HepG2 (cell line): ENCODE measurements at regions not wholly inside any gene's neighbourhood (a gene's known extent, or its start where the extent isn't known, plus 50 kb on each side); places are given as distances from the start of the nearest gene placed in this dataset.

ENCODE experiments used
- ATAC-seq: fragments of 200-7000 bp; cut with Tn5 transposase; 3 replicates; pipeline ENCODE4 v1.9.1; 2020; ENCODE audit warnings: mild to moderate bottlenecking, moderate library complexity
- BruUV-seq: library from RNA; stranded (reverse); fragments of 400-500 nt; replicated peaks from 2 replicates; lab custom pipeline; 2021; lab: Mats Ljungman, UMichigan
- CTCF ChIA-PET: fragments of 300-600 bp; formaldehyde crosslinking; extraction: SDS; loops from one replicate; lab custom pipeline; 2021; ENCODE audit warnings: low total read pairs, inconsistent platforms, low intra/inter-chr PET ratio; lab: Yijun Ruan, JAX
- POLR2A ChIA-PET: fragments of 350-600 bp; sonication (Branson Sonifier 250); formaldehyde crosslinking; loops from one replicate; lab custom pipeline; 2020; ENCODE audit warnings: antibody characterized with exemption, inconsistent platforms; lab: Yijun Ruan, JAX
- DNase-seq: peaks from one replicate; pipeline ENCODE4 v3.0.0-alpha.2; 2015; ENCODE audit warnings: low spot score
- FAIRE-seq: peaks from 3 replicates; lab custom pipeline; 2011; peaks lifted over from hg19 to GRCh38; lab: Jason Lieb, UNC
- H2AFZ ChIP-seq: one replicate; pipeline ENCODE4 v1.6.1; 2011; ENCODE audit warnings: low read length, inconsistent platforms
- H3K27ac ChIP-seq: fragments of 300-600 bp; 3 replicates; pipeline ENCODE4 v1.8.0; 2011; ENCODE audit warnings: mixed run types, mild to moderate bottlenecking, mixed read lengths, low read length, inconsistent platforms; ENCODE audit not compliant: insufficient read depth; ENCODE audit errors: extremely low read length
- H3K27me3 ChIP-seq, 2 experiments: fragments of 200-600 bp in 1 of 2; 2 replicates in 1 of 2; 3 replicates in 1 of 2; pipeline versions ENCODE4 v1.6.0 to v1.8.0; 2011; ENCODE audit warnings: low read length in 2 of 2, mild to moderate bottlenecking in 2 of 2, moderate library complexity in 2 of 2, inconsistent platforms in 1 of 2; ENCODE audit not compliant: insufficient read depth in 2 of 2, control insufficient read depth in 1 of 2
- H3K36me3 ChIP-seq, 2 experiments: fragments of 200-600 bp in 1 of 2; replicated peaks in 1 of 2; 2 replicates in 1 of 2; 3 replicates in 1 of 2; pipeline versions ENCODE4 v1.5.1 to v1.8.0; 2011; ENCODE audit warnings: low read length in 2 of 2, inconsistent platforms in 1 of 2; ENCODE audit not compliant: insufficient read depth in 2 of 2, control insufficient read depth in 1 of 2
- H3K4me1 ChIP-seq: 2 replicates; pipeline ENCODE4 v1.5.1; 2012; ENCODE audit warnings: low read length, inconsistent platforms; ENCODE audit not compliant: insufficient read depth
- H3K4me2 ChIP-seq: 2 replicates; pipeline ENCODE4 v1.6.0; 2011; ENCODE audit warnings: low read depth, low read length, inconsistent platforms
- H3K4me3 ChIP-seq, 3 experiments: fragments of 200-600 bp in 1 of 3; sonication (generic), shearing (Covaris generic) in 1 of 3; replicated peaks in 1 of 3; 2 replicates each; pipeline ENCODE4 v1.5.1; 2011 to 2016; ENCODE audit warnings: low read length in 3 of 3, inconsistent platforms in 2 of 3, low read depth in 2 of 3, mild to moderate bottlenecking in 2 of 3, control low read depth in 1 of 3, mixed read lengths in 1 of 3; ENCODE audit not compliant: insufficient read depth in 1 of 3
- H3K79me2 ChIP-seq: one replicate; pipeline ENCODE4 v1.6.1; 2011; ENCODE audit warnings: low read length, inconsistent platforms; ENCODE audit not compliant: insufficient read depth
- H3K9ac ChIP-seq: 2 replicates; pipeline ENCODE4 v1.6.0; 2011; ENCODE audit warnings: mild to moderate bottlenecking, low read depth, low read length, inconsistent platforms; ENCODE audit not compliant: insufficient read depth
- H3K9me3 ChIP-seq: 2 replicates; pipeline ENCODE4 v1.5.1; 2012; ENCODE audit warnings: mild to moderate bottlenecking, low read length
- H4K20me1 ChIP-seq: 2 replicates; pipeline ENCODE4 v1.6.0; 2011; ENCODE audit warnings: inconsistent platforms, mild to moderate bottlenecking, low read length, moderate library complexity; ENCODE audit not compliant: insufficient read depth
- RAD51 ChIP-seq: fragments of 450-650 bp; IDR thresholded peaks from 2 replicates; pipeline ENCODE4 v1.6.1; 2016; ENCODE audit warnings: borderline replicate concordance
- ZMYM2 ChIP-seq: sonication (generic); formaldehyde crosslinking; IDR thresholded peaks from 2 replicates; pipeline ENCODE4 v1.8.0; 2022; ENCODE audit warnings: mild to moderate bottlenecking, missing genetic modification reagents
- ZNF652 ChIP-seq: IDR thresholded peaks from 2 replicates; pipeline ENCODE4 v1.6.1; 2016; ENCODE audit warnings: low read depth, borderline replicate concordance
- WGBS: methylation state at CpG from one replicate; pipeline ENCODE4 v1.1.6; 2017; ENCODE audit warnings: low lambda C conversion rate; 5-methylcytosine and 5-hydroxymethylcytosine counted together
- in situ Hi-C: cut with HindIII; loops from 2 replicates; pipeline ENCODE4 v1.10.0; 2017; ENCODE audit warnings: low pct_unique_long_range_greater_than_20kb; ENCODE audit not compliant: extremely low pct_ligation_motif_present
- intact Hi-C: fragments of 100-400 bp; cut with micrococcal nuclease; formaldehyde crosslinking; loops from one replicate; pipeline ENCODE4 v1.10.0; 2022; ENCODE audit not compliant: unreplicated experiment
- TF ChIP-seq, protein P1 (sequence below): sonication (generic); formaldehyde crosslinking; IDR thresholded peaks from 2 replicates; pipeline ENCODE4 v1.4.0; 2020; ENCODE audit warnings: missing genetic modification reagents
- TF ChIP-seq, protein P2 (sequence below): IDR thresholded peaks from 2 replicates; pipeline ENCODE4 v1.6.1; 2016; ENCODE audit warnings: missing compliant biosample characterization, missing genetic modification reagents, borderline replicate concordance
- TF ChIP-seq, protein P3 (sequence below): sonication (generic); formaldehyde crosslinking; IDR thresholded peaks from 2 replicates; pipeline ENCODE4 v1.8.1; 2023; ENCODE audit warnings: mild to moderate bottlenecking, moderate library complexity, missing genetic modification reagents

DNA sequence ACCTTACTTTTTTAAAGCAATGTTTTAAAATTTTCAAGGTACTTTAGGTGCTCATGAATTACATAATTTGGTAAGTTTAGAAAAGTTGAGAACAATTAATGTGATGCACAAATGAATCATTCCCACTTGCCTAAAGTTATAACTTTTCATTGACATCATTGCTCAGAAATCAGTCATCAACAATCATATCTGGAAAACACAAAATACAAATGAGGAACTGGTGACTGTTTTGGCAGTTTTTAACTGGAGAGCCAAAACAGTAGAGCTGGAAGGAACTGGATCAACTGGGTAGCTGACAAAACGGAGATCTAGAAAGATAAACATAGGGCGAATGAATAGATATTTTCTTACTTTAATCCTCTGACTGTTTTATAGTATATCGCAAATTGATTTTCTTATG lies 767.1 kb downstream of the IGSF11 start:
- Histone ChIP-seq H4K20me1 (no peaks in the 10 kb centered on the region), H3K36me3 (no peaks in the 10 kb centered on the region), H3K27me3 (no peaks in the 10 kb centered on the region), H3K4me1 (no peaks in the 10 kb centered on the region), H3K27ac (no peak overlapping the region), H3K4me3 (no peak overlapping the region), H2AFZ (no peak overlapping the region), H3K79me2 (no peaks in the 10 kb centered on the region), H3K9me3 (peaks cover 51% of the 10 kb centered on the region), H3K9ac (no peak overlapping the region), H3K4me2 (no peak overlapping the region)
- WGBS: 38% methylated on average over 3 of the region's 3 CpGs
- CTCF ChIA-PET: no interaction called here
- intact Hi-C loops (no loop called here), in situ Hi-C loops (no loop called here)
- no peak for FAIRE-seq
- TF ChIP-seq ZMYM2 (CRISPR knock-in tag) (no peak), RAD51 (no peak), ZNF652 (no peak)
- TF ChIP-seq, protein P1, sequence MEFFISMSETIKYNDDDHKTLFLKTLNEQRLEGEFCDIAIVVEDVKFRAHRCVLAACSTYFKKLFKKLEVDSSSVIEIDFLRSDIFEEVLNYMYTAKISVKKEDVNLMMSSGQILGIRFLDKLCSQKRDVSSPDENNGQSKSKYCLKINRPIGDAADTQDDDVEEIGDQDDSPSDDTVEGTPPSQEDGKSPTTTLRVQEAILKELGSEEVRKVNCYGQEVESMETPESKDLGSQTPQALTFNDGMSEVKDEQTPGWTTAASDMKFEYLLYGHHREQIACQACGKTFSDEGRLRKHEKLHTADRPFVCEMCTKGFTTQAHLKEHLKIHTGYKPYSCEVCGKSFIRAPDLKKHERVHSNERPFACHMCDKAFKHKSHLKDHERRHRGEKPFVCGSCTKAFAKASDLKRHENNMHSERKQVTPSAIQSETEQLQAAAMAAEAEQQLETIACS: no peak
- TF ChIP-seq, protein P2, sequence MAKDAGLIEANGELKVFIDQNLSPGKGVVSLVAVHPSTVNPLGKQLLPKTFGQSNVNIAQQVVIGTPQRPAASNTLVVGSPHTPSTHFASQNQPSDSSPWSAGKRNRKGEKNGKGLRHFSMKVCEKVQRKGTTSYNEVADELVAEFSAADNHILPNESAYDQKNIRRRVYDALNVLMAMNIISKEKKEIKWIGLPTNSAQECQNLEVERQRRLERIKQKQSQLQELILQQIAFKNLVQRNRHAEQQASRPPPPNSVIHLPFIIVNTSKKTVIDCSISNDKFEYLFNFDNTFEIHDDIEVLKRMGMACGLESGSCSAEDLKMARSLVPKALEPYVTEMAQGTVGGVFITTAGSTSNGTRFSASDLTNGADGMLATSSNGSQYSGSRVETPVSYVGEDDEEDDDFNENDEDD: no peak
- TF ChIP-seq, protein P3, sequence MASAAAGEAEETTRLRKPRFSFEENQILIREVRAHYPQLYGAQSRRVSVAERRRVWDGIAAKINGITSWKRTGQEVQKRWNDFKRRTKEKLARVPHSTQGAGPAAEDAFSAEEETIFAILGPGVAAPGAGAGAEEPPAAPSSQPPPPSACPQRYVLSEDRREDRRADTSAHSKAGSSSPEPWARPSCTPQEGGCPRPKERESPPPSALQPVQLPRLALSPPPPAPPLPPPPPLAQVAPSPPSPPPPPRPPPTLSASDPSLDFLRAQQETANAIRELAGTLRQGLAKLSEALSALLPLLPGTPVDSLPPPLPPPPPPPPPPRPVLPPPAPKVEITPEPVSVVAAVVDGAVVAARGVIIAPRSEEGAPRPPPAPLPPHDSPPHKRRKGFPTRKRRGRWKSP (CRISPR knock-in tag): no peak
- no peak for ATAC-seq
- BruUV-seq: no TSS peak
- no peak for DNase-seq
- POLR2A ChIA-PET: no interaction called here
